ENCODE measurements at regions not wholly inside any gene's neighbourhood (a gene's known extent, or its start where the extent isn't known, plus 50 kb on each side); places are given as distances from the start of the nearest gene placed in this dataset.

GRCh38 chr12:104828015-104828414 lies 130.1 kb downstream of the SLC41A2 start:
- TF ChIP-seq POLR2A (IDR thresholded peaks at IDR 0.05) (no peak), POLR2AphosphoS5 (IDR thresholded peaks at IDR 0.05) (no peak)

Measured in sigmoid colon (tissue), 4 donors.